HG03571 (cell line): ENCODE measurements at regions not wholly inside any gene's neighbourhood (a gene's known extent, or its start where the extent isn't known, plus 50 kb on each side); places are given as distances from the start of the nearest gene placed in this dataset.
"Not testable (repeated sequence)": the region's sequence is repeated elsewhere in the genome, so short reads cannot be mapped to it uniquely, and the experiment has no call there.

ENCODE experiments used
- ATAC-seq: cut with Tn5 transposase; IDR thresholded peaks from one replicate; pipeline ENCODE4 v1.9.1; 2021; ENCODE audit not compliant: unreplicated experiment

- no peak for ATAC-seq
Measured at GRCh38 chr1:79532555-79532954, 526.0 kb upstream of the ADGRL4 start.

GRCh38 chr1:79531790-79532189, 525.3 kb upstream of the ADGRL4 start:
- ATAC-seq = no peak

GRCh38 chr1:79530476-79530875, 523.9 kb upstream of the ADGRL4 start:
- no peak for ATAC-seq

- ATAC-seq = no peak
Measured at GRCh38 chr1:79530055-79530454, 523.5 kb upstream of the ADGRL4 start.

- no peak for ATAC-seq
Measured at GRCh38 chr1:79524126-79524525, 517.6 kb upstream of the ADGRL4 start.

- no peak for ATAC-seq
Measured at GRCh38 chr1:79519084-79519760, 512.7 kb upstream of the ADGRL4 start.

- no peak for ATAC-seq
Measured at GRCh38 chr1:79517470-79518224, 511.1 kb upstream of the ADGRL4 start.

GRCh38 chr1:79507770-79508169, 501.2 kb upstream of the ADGRL4 start:
- ATAC-seq = no peak

- ATAC-seq = no peak
Measured at GRCh38 chr1:79501153-79501552, 494.6 kb upstream of the ADGRL4 start.

GRCh38 chr1:79499541-79499940, 493.0 kb upstream of the ADGRL4 start:
- ATAC-seq = no peak

- ATAC-seq = peak; percentile 83
Measured at GRCh38 chr1:79497193-79497773, 490.8 kb upstream of the ADGRL4 start.

GRCh38 chr1:79496129-79496528, 489.6 kb upstream of the ADGRL4 start:
- ATAC-seq = no peak

- not testable (repeated sequence) for ATAC-seq
Measured at GRCh38 chr1:79493702-79494101, 487.2 kb upstream of the ADGRL4 start.

- not testable (repeated sequence) for ATAC-seq
Measured at GRCh38 chr1:79488572-79489121, 482.1 kb upstream of the ADGRL4 start.

- no peak for ATAC-seq
Measured at GRCh38 chr1:79478728-79479373, 472.3 kb upstream of the ADGRL4 start.

- no peak for ATAC-seq
Measured at GRCh38 chr1:79478160-79478559, 471.6 kb upstream of the ADGRL4 start.

- peak; percentile 83 for ATAC-seq
Measured at GRCh38 chr1:79472067-79472656, 465.6 kb upstream of the ADGRL4 start.

GRCh38 chr1:79469139-79469538, 462.6 kb upstream of the ADGRL4 start:
- ATAC-seq = no peak

- peak; percentile 99 for ATAC-seq
Measured at GRCh38 chr1:79460773-79461436, 454.4 kb upstream of the ADGRL4 start.

GRCh38 chr1:79457562-79458224, 451.2 kb upstream of the ADGRL4 start:
- ATAC-seq = no peak
